Caki2 (cell line): ENCODE measurements at regions not wholly inside any gene's neighbourhood (a gene's known extent, or its start where the extent isn't known, plus 50 kb on each side); places are given as distances from the start of the nearest gene placed in this dataset.
A peak's percentile ranks its signal among the peaks of the same experiment; 100 is the strongest.

Experiments used
- DNase-seq: peaks from one replicate; pipeline ENCODE4 v3.0.0-alpha.2; 2015; ENCODE audit warnings: low read depth
- in situ Hi-C: cut with HindIII; loops from 2 replicates; pipeline ENCODE4 v1.10.0; 2016; ENCODE audit warnings: low sequenced_read_pairs, low pct_unique_long_range_greater_than_20kb, mixed read lengths

GRCh38 chr3:182092662-182093262 lies 381.0 kb downstream of the SOX2 start:
- in situ Hi-C loops, result no loop called here
- DNase-seq, result peak; percentile 78

DNA sequence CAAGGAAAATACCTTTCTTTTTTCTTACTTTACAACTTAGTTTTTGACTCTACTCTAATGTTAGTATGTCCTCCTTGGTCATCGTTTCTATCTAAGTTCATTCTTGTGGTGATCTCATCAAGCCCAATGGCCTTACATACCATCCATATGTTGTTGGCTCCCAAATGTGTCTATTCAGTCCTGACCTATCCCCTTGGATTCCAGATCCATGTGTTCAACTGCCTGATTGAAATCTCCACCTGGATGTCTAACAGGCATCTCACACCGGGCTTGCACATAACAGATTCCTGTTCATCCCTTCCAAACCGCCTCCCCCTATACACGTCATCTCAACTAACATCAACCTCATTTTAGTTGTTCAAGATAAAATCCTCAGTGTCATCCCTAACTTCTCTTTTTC lies 382.6 kb downstream of the SOX2 start:
- DNase-seq, result no peak
- in situ Hi-C loops, result no loop called here

DNA sequence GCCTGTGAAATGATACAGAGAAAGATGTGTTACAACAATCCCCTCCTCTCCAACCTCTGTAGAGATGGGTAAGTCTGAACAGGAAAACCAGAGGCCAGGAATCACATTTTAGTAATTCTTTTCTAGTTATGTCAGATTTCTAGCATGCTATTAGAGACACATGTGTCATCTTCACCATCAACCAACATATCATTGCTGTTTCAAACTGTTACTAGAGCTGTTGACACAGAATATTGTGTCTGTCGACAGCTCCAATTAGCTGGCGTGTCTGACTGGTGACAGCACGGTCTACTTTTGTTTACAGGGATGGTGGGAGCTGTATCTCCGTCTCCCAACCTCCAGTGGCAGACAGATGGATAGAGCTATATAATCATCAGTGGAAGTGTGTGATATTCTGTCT lies 393.2 kb downstream of the SOX2 start:
- DNase-seq, result no peak

DNA sequence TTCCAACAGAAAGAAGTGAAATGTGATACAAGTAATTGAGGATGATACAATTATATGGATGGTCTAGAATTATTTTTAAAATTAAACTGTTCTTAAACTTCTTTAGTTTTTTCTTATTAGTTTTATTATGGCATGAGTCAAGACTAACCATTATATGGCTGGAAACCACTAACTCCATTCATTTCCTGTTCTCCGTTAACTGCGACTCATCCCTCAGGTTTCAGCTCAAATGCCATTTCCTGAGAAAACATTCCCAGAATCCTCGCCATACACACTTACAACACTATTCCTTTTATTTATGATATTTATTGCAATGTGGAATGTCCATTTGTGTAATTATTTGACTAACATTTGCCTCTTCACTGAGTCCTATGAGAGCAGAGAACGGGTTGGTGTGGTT lies 394.1 kb downstream of the SOX2 start:
- in situ Hi-C loops, result no loop called here
- no peak for DNase-seq

More for the DNA sequence above, 393.2 kb downstream of the SOX2 start:
- in situ Hi-C loops, result no loop called here

DNA sequence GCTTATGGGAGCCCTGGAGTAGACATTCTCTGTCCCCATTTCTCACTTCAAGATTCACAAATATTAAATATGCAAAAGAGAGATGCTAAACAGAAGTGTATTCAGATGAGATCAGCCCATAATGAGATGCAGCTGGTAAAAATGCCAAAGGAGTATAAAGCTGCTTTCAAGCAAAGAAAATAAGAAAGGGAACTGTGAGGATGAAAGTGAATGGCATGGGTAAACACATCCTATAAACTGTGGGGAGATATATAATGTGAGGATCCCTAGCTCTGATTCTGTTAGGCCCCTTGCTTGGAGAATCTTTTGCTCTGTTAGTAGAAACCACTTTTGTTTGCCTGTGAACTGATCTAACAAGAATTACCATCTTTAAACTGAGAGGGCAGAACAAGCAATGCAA lies 396.6 kb downstream of the SOX2 start:
- DNase-seq, result no peak
- in situ Hi-C loops, result no loop called here

DNA sequence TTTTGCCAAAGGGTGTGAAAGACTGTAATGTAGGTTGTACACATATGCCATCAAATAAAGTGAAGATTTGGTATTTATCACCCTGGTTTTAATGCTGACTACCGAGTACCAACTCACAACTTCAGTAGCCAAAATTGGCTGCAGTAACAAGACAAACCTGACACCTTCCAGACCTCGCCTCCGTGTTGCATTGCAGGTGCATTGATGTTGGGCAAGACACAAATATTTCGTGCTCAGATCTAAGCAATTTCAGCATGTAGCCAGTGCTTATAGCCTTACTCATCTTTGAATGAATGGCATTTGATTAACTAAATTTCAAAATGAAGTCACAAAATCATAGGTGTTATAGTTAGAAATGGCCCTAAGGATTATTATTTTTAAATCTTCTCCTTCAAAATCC lies 400.2 kb downstream of the SOX2 start:
- in situ Hi-C loops, result no loop called here
- no peak for DNase-seq

- no peak for DNase-seq
- in situ Hi-C loops, result no loop called here
These were observed 403.7 kb downstream of the SOX2 start for GRCh38 chr3:182115328-182116015.

DNA sequence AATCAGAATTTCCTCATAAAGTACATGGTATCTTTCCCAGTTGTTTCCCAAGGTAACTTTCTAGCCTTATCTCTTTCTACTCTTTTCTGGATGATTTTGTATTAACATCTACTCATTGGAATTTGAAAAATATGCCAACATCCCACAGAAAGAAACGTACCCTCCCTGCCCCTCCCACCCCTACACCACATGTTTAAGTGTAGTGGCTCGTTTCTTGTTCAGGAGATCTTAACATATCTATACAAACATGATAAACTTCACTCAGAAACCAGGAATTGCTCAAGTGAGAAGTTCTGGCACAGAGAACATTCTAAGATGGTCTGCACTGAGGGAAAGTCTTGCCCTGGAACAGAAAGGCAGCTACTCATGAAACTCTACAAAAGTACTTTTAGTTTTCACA lies 404.7 kb downstream of the SOX2 start:
- DNase-seq, result no peak
- in situ Hi-C loops, result no loop called here

DNA sequence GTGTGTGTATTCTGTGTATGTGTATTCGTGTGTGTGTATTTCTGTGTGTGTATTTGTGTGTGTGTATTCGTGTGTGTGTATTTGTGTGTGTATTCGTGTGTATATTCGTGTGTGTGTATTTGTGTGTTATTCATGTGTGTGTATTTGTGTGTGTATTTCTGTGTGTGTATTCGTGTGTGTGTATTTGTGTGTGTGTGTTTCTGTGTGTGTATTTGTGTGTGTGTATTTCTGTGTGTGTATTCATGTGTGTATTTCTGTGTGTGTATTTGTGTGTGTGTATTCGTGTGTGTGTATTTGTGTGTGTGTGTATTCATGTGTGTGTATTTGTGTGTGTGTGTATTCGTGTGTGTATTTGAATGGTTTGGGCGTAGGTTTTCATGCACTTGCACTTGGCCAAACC lies 405.4 kb downstream of the SOX2 start:
- in situ Hi-C loops, result no loop called here
- no peak for DNase-seq

GRCh38 chr3:182117583-182117982 lies 405.9 kb downstream of the SOX2 start:
- in situ Hi-C loops, result no loop called here
- no peak for DNase-seq

GRCh38 chr3:182118066-182118465 lies 406.3 kb downstream of the SOX2 start:
- in situ Hi-C loops, result no loop called here
- DNase-seq, result peak; percentile 37

DNA sequence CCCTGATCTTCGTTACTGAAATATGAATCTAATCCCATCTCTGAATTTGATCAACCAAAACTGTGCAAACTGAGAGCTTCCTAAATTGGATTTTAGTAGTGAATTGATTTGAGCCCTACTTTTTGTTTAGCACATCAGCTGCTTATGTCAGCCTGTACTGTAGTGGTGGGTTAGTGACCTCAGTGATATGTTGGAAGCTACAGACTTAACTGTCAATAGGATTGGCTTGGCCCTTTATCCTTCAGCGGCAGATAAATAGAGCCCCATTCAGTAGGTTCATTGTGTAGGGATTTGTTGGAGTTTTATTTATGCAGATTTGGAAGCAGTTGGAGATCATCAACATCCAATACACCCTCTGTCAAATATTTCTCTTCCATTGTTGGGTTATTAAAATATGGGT lies 409.7 kb downstream of the SOX2 start:
- DNase-seq, result no peak
- in situ Hi-C loops, result no loop called here

DNA sequence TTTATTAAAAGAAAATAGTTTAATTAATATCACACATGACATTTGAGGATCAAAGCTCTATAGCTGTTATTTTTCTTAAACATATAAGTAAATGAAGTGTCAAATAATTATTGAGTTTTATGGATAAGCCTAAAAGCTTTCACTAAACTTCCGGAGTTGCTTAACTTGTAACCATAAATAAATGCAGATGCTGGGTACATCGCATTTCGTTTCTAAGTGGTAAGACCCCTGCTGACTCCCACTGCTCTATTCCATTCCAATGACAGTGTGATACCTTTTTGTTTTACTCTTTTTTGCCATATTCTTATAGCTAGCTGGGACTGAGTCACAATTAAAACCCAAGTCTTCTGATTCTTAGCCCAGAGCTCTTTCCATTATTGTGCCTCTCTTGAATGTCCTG lies 411.1 kb downstream of the SOX2 start:
- DNase-seq, result no peak
- in situ Hi-C loops, result no loop called here

DNA sequence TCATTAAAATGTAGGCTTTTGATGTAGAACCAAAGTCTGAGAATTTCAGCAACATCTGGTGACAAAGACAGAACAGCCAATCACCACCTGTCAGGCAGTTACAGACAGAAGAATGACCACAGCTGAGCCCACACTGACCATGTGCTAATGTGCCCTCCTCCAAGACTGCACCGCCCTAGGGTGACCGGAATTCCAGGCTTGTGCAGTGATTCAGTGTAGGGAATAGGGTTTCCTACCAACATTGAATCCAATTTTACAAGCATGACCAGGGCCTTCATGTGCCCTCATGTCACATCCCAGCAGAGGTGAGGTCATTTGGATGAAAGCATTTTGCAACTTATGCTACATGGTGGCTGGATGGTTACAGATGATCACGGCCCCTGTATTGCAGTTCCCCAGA lies 412.5 kb downstream of the SOX2 start:
- in situ Hi-C loops, result no loop called here
- DNase-seq, result no peak

DNA sequence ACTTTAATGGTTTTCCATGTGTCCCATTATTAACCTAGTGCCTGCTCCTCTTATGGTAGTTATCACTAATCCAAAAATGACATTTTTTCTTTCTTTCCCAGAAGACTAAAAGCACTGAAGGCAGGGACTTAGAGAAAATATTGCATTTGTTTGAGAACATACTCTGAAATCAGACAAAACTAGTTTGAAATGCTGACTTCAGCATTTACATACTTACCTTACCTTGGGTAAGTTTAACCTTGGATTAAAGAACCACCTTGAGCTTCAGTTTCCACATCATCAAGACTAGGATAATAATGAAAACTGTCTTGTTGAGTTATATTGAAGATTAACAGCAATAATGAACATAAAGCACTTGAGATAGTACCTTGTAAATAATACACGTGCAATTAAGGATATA lies 413.0 kb downstream of the SOX2 start:
- in situ Hi-C loops, result no loop called here
- DNase-seq, result no peak

DNA sequence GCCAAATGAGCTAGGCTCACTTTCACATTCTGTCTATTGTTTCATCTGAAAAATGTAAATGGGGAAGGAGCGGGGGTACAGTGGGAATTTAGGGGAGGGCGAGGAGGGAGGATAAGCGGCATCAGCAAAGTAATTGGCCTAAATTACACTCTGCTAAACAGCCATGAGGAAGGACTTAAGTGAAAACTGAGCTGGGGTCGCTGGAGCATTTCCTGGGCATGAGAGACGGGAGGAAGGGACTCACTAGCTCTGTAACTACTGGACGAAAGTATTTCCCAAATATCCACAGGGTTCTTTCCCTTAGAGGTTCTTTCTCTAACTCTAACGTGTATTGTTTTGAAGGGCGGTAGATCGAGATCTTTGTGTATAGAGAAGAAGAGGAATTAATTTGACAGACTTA lies 418.0 kb downstream of the SOX2 start:
- DNase-seq, result no peak
- in situ Hi-C loops, result no loop called here

DNA sequence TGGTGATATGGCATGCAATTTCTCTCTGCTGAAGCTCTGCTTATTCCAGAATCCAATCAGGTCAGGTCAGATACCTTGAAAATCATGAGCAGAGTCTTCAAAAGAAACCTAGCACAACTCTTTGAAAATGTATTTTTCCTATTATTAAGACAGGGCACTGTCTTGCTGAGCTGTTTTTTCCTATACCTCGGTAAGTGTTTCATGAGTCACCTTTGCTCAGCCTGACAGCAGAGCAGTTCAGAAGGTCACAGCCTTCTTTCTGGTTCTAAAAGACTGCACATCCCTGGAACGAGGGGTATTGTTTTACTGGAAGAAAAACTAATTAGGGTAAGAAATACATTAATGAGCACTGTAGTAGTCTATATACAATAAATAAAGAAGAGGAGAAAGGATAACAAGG lies 422.0 kb downstream of the SOX2 start:
- DNase-seq, result no peak

DNA sequence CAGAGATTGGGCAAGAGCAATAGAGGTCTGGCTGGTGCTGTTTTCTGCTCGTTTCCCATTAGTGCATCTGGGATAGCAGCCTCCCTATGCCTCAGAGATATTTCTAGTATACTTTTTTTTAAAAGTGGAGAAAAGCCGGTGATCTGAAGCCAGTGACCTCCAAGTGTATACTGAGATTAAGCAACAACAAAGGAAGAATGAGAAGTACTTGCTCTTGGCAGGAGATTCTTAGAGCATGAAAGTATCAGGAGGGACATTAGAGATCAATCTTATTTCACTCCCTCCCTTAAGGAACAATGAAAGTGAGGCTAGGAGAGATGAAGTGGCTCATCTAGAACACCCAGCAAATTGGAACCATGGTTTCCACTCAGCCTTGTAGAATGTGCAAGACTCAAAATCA lies 423.3 kb downstream of the SOX2 start:
- in situ Hi-C loops, result no loop called here
- no peak for DNase-seq

More for the DNA sequence above, 422.0 kb downstream of the SOX2 start:
- in situ Hi-C loops, result no loop called here

DNA sequence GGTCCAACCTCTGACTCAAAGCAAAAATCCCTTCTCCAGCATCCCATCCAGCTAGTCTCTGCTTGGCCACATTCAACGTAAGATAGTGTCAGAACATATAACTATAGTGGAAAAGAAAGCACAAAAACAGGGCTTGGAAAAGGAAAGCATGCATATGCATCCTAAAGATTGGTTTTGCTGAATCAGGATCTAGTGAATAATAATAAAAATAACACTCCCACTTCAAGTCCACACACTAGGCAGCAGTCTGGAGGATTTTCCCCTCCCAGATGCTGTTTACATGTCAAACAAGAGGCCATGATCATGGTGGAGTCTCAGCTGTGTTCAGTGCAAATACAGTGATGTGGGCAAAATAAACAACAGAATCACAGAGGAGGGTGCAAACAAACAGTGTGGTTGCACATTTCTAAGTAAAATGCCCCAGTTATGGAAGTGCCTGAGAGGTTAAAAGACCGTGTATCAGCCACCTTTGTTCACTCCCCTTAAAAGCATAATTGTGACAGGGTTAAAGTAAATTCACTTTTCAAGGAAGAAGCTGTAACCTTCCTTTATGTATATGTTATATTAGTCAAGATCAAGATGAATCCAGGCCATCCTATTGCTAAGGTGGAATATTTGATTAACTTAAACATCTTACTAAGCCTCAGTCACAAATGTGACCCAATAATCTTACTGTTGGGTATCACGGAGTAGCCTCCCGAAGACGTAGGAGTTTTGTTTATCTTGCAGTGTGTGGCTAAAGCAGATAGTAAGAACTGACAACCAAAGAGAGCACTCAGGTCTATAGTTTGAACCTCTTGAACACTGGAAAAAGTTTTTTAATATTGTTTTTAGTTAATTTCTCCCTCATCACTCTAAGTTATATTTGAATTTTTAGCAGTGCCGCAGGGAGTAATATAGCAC lies 424.5 kb downstream of the SOX2 start:
- no peak for DNase-seq

More for the DNA sequence above, 424.5 kb downstream of the SOX2 start:
- in situ Hi-C loops, result no loop called here
